ENCODE measurements at regions not wholly inside any gene's neighbourhood (a gene's known extent, or its start where the extent isn't known, plus 50 kb on each side); places are given as distances from the start of the nearest gene placed in this dataset.
A peak's percentile ranks its signal among the peaks of the same experiment; 100 is the strongest.

- no peak overlapping the region for H3K4me3 ChIP-seq (ENCODE audit: low read depth, low read length)
- no peak overlapping the region for H3K14ac ChIP-seq (ENCODE audit: low read length)
- H2BK12ac ChIP-seq (ENCODE audit: low read length) = no peak overlapping the region
- no peak overlapping the region for H3K18ac ChIP-seq (ENCODE audit: low read length)
- no peak overlapping the region for H3K9ac ChIP-seq (ENCODE audit: low read length)
- no peak overlapping the region for H2AFZ ChIP-seq (ENCODE audit: insufficient read depth, low read length, poor library complexity)
- H3K4me2 ChIP-seq (ENCODE audit: low read length) = no peak overlapping the region
- no peaks in the 10 kb centered on the region for H3K79me2 ChIP-seq (ENCODE audit: control insufficient read depth, insufficient read depth, low read length, poor library complexity)
- H2BK120ac ChIP-seq (ENCODE audit: insufficient read depth, low read length, poor library complexity) = no peak overlapping the region
- H2AK5ac ChIP-seq (ENCODE audit: low read length) = no peak overlapping the region
- peak in 1 of 2 donors; percentile 36 for DNase-seq
- no peaks in the 10 kb centered on the region for H3K27me3 ChIP-seq (ENCODE audit: insufficient read depth, low read length)
- no peaks in the 10 kb centered on the region for H3K9me3 ChIP-seq (ENCODE audit: insufficient read depth, low read depth, low read length)
- no peak overlapping the region for H3K4ac ChIP-seq (ENCODE audit: low read depth, low read length)
- H3K36me3 ChIP-seq (ENCODE audit: control insufficient read depth in 1 of 2, insufficient read depth in 2 of 2, low read length in 2 of 2) = no peaks in the 10 kb centered on the region
- no peak overlapping the region for H3K23ac ChIP-seq (ENCODE audit: low read length)
- H3K79me1 ChIP-seq (ENCODE audit: low read length) = no peaks in the 10 kb centered on the region
- H4K8ac ChIP-seq (ENCODE audit: low read depth, low read length) = no peak overlapping the region
- H2BK5ac ChIP-seq (ENCODE audit: low read depth, low read length, poor library complexity) = no peak overlapping the region
- no peak overlapping the region for H3K27ac ChIP-seq (ENCODE audit: low read depth, low read length)
- no peak overlapping the region for H4K91ac ChIP-seq (ENCODE audit: low read depth, low read length)
- no peak overlapping the region for H4K12ac ChIP-seq (ENCODE audit: low read depth, low read length)
- H3K4me1 ChIP-seq (ENCODE audit: control insufficient read depth in 1 of 2, insufficient read depth in 2 of 2, low read length in 2 of 2) = no peaks in the 10 kb centered on the region
- WGBS (ENCODE audit: extremely low coverage, insufficient coverage, insufficient read length) = no CpG with 5 or more reads among the region's 3 CpGs
Observed at GRCh38 chr7:96426027-96426426, 104.1 kb upstream of the SLC25A13 start.

DNA sequence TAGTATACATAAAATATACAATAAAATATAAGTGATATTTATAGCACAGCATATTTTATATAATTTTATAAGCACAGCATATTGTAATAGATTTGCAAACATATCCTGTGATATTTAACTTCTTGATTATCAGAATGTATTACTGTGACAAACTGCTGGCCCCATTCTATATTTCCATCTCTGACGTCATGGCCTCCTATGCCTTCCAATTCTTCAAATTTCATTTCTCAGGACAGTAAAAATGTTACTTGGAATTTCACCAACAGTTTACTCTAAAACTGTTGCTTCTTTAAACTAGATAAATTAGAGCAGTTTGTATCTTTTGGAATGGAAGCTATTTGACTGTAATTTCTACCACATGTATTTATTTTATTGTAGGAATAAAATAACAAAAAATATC is 102.5 kb upstream of the SLC25A13 start:
- no peak overlapping the region for H2AFZ ChIP-seq (ENCODE audit: insufficient read depth, low read length, poor library complexity)
- no peak overlapping the region for H4K12ac ChIP-seq (ENCODE audit: low read depth, low read length)
- no peak overlapping the region for H3K4me2 ChIP-seq (ENCODE audit: low read length)
- no peaks in the 10 kb centered on the region for H3K9me3 ChIP-seq (ENCODE audit: insufficient read depth, low read depth, low read length)
- no peak overlapping the region for H2BK5ac ChIP-seq (ENCODE audit: low read depth, low read length, poor library complexity)
- WGBS (ENCODE audit: extremely low coverage, insufficient coverage, insufficient read length) = no CpG with 5 or more reads among the region's 1 CpG
- no peaks in the 10 kb centered on the region for H3K27me3 ChIP-seq (ENCODE audit: insufficient read depth, low read length)
- H3K36me3 ChIP-seq (ENCODE audit: control insufficient read depth in 1 of 2, insufficient read depth in 2 of 2, low read length in 2 of 2) = no peaks in the 10 kb centered on the region
- no peak overlapping the region for H2BK12ac ChIP-seq (ENCODE audit: low read length)
- H2AK5ac ChIP-seq (ENCODE audit: low read length) = no peak overlapping the region
- H4K8ac ChIP-seq (ENCODE audit: low read depth, low read length) = no peak overlapping the region
- H3K14ac ChIP-seq (ENCODE audit: low read length) = no peak overlapping the region
- no peak overlapping the region for H3K9ac ChIP-seq (ENCODE audit: low read length)
- no peak overlapping the region for H3K18ac ChIP-seq (ENCODE audit: low read length)
- no peak overlapping the region for H3K4me3 ChIP-seq (ENCODE audit: low read depth, low read length)
- H4K91ac ChIP-seq (ENCODE audit: low read depth, low read length) = no peak overlapping the region
- DNase-seq = no peak
- H3K79me1 ChIP-seq (ENCODE audit: low read length) = no peaks in the 10 kb centered on the region
- H3K27ac ChIP-seq (ENCODE audit: low read depth, low read length) = no peak overlapping the region
- no peaks in the 10 kb centered on the region for H3K79me2 ChIP-seq (ENCODE audit: control insufficient read depth, insufficient read depth, low read length, poor library complexity)
- H3K23ac ChIP-seq (ENCODE audit: low read length) = no peak overlapping the region
- no peak overlapping the region for H3K4ac ChIP-seq (ENCODE audit: low read depth, low read length)
- no peaks in the 10 kb centered on the region for H3K4me1 ChIP-seq (ENCODE audit: control insufficient read depth in 1 of 2, insufficient read depth in 2 of 2, low read length in 2 of 2)
- no peak overlapping the region for H2BK120ac ChIP-seq (ENCODE audit: insufficient read depth, low read length, poor library complexity)

GRCh38 chr7:96422388-96422787 is 100.5 kb upstream of the SLC25A13 start:
- Histone ChIP-seq H3K4ac (ENCODE audit: low read depth, low read length) (no peak overlapping the region), H2AFZ (ENCODE audit: insufficient read depth, low read length, poor library complexity) (no peak overlapping the region), H3K79me2 (ENCODE audit: control insufficient read depth, insufficient read depth, low read length, poor library complexity) (no peaks in the 10 kb centered on the region), H2AK5ac (ENCODE audit: low read length) (no peak overlapping the region), H3K4me3 (ENCODE audit: low read depth, low read length) (no peak overlapping the region), H3K4me1 (ENCODE audit: control insufficient read depth in 1 of 2, insufficient read depth in 2 of 2, low read length in 2 of 2) (no peaks in the 10 kb centered on the region), H3K36me3 (ENCODE audit: control insufficient read depth in 1 of 2, insufficient read depth in 2 of 2, low read length in 2 of 2) (no peaks in the 10 kb centered on the region), H3K9me3 (ENCODE audit: insufficient read depth, low read depth, low read length) (no peaks in the 10 kb centered on the region), H2BK120ac (ENCODE audit: insufficient read depth, low read length, poor library complexity) (no peak overlapping the region), H3K27ac (ENCODE audit: low read depth, low read length) (no peak overlapping the region), H3K9ac (ENCODE audit: low read length) (no peak overlapping the region), H4K8ac (ENCODE audit: low read depth, low read length) (no peak overlapping the region), H3K18ac (ENCODE audit: low read length) (no peak overlapping the region), H4K91ac (ENCODE audit: low read depth, low read length) (no peak overlapping the region), H3K27me3 (ENCODE audit: insufficient read depth, low read length) (no peaks in the 10 kb centered on the region), H2BK12ac (ENCODE audit: low read length) (no peak overlapping the region), H4K12ac (ENCODE audit: low read depth, low read length) (no peak overlapping the region), H2BK5ac (ENCODE audit: low read depth, low read length, poor library complexity) (no peak overlapping the region), H3K14ac (ENCODE audit: low read length) (no peak overlapping the region), H3K23ac (ENCODE audit: low read length) (no peak overlapping the region), H3K4me2 (ENCODE audit: low read length) (no peak overlapping the region), H3K79me1 (ENCODE audit: low read length) (no peaks in the 10 kb centered on the region)
- DNase-seq = no peak
- no CpG with 5 or more reads among the region's 2 CpGs for WGBS (ENCODE audit: extremely low coverage, insufficient coverage, insufficient read length)

DNA sequence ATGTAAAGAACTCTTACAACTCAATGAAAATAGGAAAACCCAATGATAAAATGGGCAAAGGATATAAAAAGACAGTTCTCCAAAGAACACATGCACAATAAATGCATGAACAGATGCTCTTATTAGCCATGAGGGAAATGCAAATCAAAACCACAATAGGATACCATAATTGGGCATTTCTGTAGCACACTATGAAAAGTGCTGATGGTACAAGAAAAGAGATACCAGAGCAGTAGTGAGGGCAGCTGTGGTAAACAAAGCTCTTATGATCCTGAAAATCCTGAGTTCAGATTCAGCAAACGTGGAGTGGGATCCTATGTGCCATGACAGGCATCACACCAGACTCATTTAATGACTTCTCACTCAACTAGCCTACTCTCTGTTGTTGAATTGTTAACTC is 96.7 kb upstream of the SLC25A13 start:
- no peaks in the 10 kb centered on the region for H3K4me1 ChIP-seq (ENCODE audit: control insufficient read depth in 1 of 2, insufficient read depth in 2 of 2, low read length in 2 of 2)
- H3K4me2 ChIP-seq (ENCODE audit: low read length) = no peak overlapping the region
- no CpG with 5 or more reads among the region's 1 CpG for WGBS (ENCODE audit: extremely low coverage, insufficient coverage, insufficient read length)
- H3K4me3 ChIP-seq (ENCODE audit: low read depth, low read length) = no peak overlapping the region
- H2BK12ac ChIP-seq (ENCODE audit: low read length) = no peak overlapping the region
- no peaks in the 10 kb centered on the region for H3K27me3 ChIP-seq (ENCODE audit: insufficient read depth, low read length)
- H3K27ac ChIP-seq (ENCODE audit: low read depth, low read length) = no peak overlapping the region
- no peak overlapping the region for H2BK120ac ChIP-seq (ENCODE audit: insufficient read depth, low read length, poor library complexity)
- no peak overlapping the region for H4K12ac ChIP-seq (ENCODE audit: low read depth, low read length)
- no peak overlapping the region for H4K91ac ChIP-seq (ENCODE audit: low read depth, low read length)
- H3K4ac ChIP-seq (ENCODE audit: low read depth, low read length) = no peak overlapping the region
- H3K36me3 ChIP-seq (ENCODE audit: control insufficient read depth in 1 of 2, insufficient read depth in 2 of 2, low read length in 2 of 2) = no peaks in the 10 kb centered on the region
- H3K79me2 ChIP-seq (ENCODE audit: control insufficient read depth, insufficient read depth, low read length, poor library complexity) = no peaks in the 10 kb centered on the region
- H2BK5ac ChIP-seq (ENCODE audit: low read depth, low read length, poor library complexity) = no peak overlapping the region
- no peaks in the 10 kb centered on the region for H3K79me1 ChIP-seq (ENCODE audit: low read length)
- no peak overlapping the region for H2AFZ ChIP-seq (ENCODE audit: insufficient read depth, low read length, poor library complexity)
- DNase-seq = no peak
- no peak overlapping the region for H3K18ac ChIP-seq (ENCODE audit: low read length)
- H4K8ac ChIP-seq (ENCODE audit: low read depth, low read length) = no peak overlapping the region
- no peak overlapping the region for H3K14ac ChIP-seq (ENCODE audit: low read length)
- H2AK5ac ChIP-seq (ENCODE audit: low read length) = no peak overlapping the region
- H3K23ac ChIP-seq (ENCODE audit: low read length) = no peak overlapping the region
- H3K9ac ChIP-seq (ENCODE audit: low read length) = no peak overlapping the region
- no peaks in the 10 kb centered on the region for H3K9me3 ChIP-seq (ENCODE audit: insufficient read depth, low read depth, low read length)
